ENCODE measurements at regions not wholly inside any gene's neighbourhood (a gene's known extent, or its start where the extent isn't known, plus 50 kb on each side); places are given as distances from the start of the nearest gene placed in this dataset.

DNA sequence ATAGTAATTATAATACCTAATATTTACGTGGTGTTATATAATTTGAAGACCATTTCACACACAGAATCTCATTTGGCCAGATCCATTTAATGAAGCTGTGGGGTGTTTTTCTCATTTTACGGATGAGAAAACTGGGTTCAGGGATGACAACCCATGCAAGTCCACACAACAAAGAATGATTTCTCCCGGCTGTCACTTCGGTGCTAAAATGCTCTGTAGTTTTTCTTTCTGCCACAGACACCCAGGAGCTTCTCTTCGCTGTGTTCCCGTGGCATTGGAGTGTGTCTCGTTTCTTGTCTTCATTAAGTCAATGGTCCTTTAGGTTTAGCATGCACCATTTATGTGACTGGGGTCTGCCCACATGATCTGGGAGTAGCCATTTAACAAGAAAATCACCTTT, 308.5 kb downstream of the ENC1 start:
- TF ChIP-seq, protein P1, sequence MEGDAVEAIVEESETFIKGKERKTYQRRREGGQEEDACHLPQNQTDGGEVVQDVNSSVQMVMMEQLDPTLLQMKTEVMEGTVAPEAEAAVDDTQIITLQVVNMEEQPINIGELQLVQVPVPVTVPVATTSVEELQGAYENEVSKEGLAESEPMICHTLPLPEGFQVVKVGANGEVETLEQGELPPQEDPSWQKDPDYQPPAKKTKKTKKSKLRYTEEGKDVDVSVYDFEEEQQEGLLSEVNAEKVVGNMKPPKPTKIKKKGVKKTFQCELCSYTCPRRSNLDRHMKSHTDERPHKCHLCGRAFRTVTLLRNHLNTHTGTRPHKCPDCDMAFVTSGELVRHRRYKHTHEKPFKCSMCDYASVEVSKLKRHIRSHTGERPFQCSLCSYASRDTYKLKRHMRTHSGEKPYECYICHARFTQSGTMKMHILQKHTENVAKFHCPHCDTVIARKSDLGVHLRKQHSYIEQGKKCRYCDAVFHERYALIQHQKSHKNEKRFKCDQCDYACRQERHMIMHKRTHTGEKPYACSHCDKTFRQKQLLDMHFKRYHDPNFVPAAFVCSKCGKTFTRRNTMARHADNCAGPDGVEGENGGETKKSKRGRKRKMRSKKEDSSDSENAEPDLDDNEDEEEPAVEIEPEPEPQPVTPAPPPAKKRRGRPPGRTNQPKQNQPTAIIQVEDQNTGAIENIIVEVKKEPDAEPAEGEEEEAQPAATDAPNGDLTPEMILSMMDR (IDR thresholded peaks at IDR 0.05), result no peak
- TF ChIP-seq POLR2A (IDR thresholded peaks at IDR 0.05), result no peak

Data from ovary (tissue), 3 donors.